CD14-positive monocyte (primary cell): ENCODE measurements at regions not wholly inside any gene's neighbourhood (a gene's known extent, or its start where the extent isn't known, plus 50 kb on each side); places are given as distances from the start of the nearest gene placed in this dataset.

Experiments used
- DNase-seq, 3 donors: peaks; one replicate each; pipeline ENCODE4 v3.0.0-alpha.2; 2011 to 2022
- H2AFZ ChIP-seq: 2 replicates; pipeline ENCODE4 v1.6.0; 2012; ENCODE audit warnings: mild to moderate bottlenecking, low read depth, low read length, inconsistent platforms; ENCODE audit not compliant: insufficient read depth, poor library complexity, severe bottlenecking
- H3K27ac ChIP-seq, 2 donors: 1 replicate in 1 of 2; 2 replicates in 1 of 2; pipeline ENCODE4 v1.5.1; 2012 to 2013; ENCODE audit warnings: low read length in 2 of 2, control low read depth in 1 of 2, inconsistent platforms in 1 of 2, low read depth in 1 of 2, mild to moderate bottlenecking in 1 of 2
- H3K27me3 ChIP-seq, 2 donors: one replicate each; pipeline versions ENCODE4 v1.6.0 to v1.6.1; 2011 to 2013; ENCODE audit warnings: low read length in 2 of 2; ENCODE audit not compliant: control insufficient read depth in 2 of 2, insufficient read depth in 2 of 2
- H3K36me3 ChIP-seq, 2 donors: replicated peaks in 1 of 2; 1 replicate in 1 of 2; 2 replicates in 1 of 2; pipeline versions ENCODE4 v1.5.1 to v1.6.1; 2012 to 2013; ENCODE audit warnings: low read length in 2 of 2, control low read depth in 1 of 2, inconsistent platforms in 1 of 2, mild to moderate bottlenecking in 1 of 2; ENCODE audit not compliant: insufficient read depth in 2 of 2, control insufficient read depth in 1 of 2
- H3K4me1 ChIP-seq, 2 donors: 1 replicate in 1 of 2; 2 replicates in 1 of 2; pipeline versions ENCODE4 v1.5.1 to v1.6.1; 2012 to 2013; ENCODE audit warnings: low read length in 2 of 2, control low read depth in 1 of 2, inconsistent platforms in 1 of 2, mild to moderate bottlenecking in 1 of 2, moderate library complexity in 1 of 2; ENCODE audit not compliant: insufficient read depth in 2 of 2, control insufficient read depth in 1 of 2
- H3K4me2 ChIP-seq: replicated peaks from 2 replicates; pipeline ENCODE3; 2012; ENCODE audit warnings: low read length, moderate library complexity, mild to moderate bottlenecking; ENCODE audit not compliant: poor library complexity, severe bottlenecking; ENCODE audit errors: extremely low read depth
- H3K4me3 ChIP-seq, 3 experiments: fragments of 200-600 bp in 1 of 3; sonication (generic) in 1 of 3; replicated peaks in 1 of 3; 1 replicate in 2 of 3; 2 replicates in 1 of 3; pipeline ENCODE4 v1.5.1; 2011 to 2013; ENCODE audit warnings: low read length in 3 of 3, mild to moderate bottlenecking in 3 of 3, control low read depth in 2 of 3, low read depth in 2 of 3, inconsistent platforms in 1 of 3, moderate library complexity in 1 of 3
- H3K79me2 ChIP-seq: 2 replicates; pipeline ENCODE4 v1.6.0; 2012; ENCODE audit warnings: mild to moderate bottlenecking, control low read depth, inconsistent platforms, low read length, moderate library complexity; ENCODE audit not compliant: insufficient read depth
- H3K9ac ChIP-seq: 2 replicates; pipeline ENCODE4 v1.6.0; 2017; ENCODE audit warnings: low read length, mild to moderate bottlenecking; ENCODE audit not compliant: insufficient read depth, poor library complexity, severe bottlenecking
- H3K9me3 ChIP-seq, 2 donors: replicated peaks in 1 of 2; 1 replicate in 1 of 2; 2 replicates in 1 of 2; pipeline versions ENCODE4 v1.5.1 to v1.6.1; 2012 to 2013; ENCODE audit warnings: low read length in 2 of 2, control low read depth in 1 of 2; ENCODE audit not compliant: control insufficient read depth in 1 of 2, insufficient read depth in 1 of 2
- H4K20me1 ChIP-seq: 2 replicates; pipeline ENCODE4 v1.6.0; 2012; ENCODE audit warnings: mild to moderate bottlenecking, low read length, control low read depth, moderate library complexity; ENCODE audit not compliant: insufficient read depth
- H3K27ac Mint-ChIP-seq, 7 donors: one replicate each; pipeline ENCODE4 v1.8.0; 2020; ENCODE audit warnings: mild to moderate bottlenecking in 7 of 7, mixed read lengths in 7 of 7, moderate library complexity in 6 of 7, inconsistent platforms in 2 of 7
- H3K27me3 Mint-ChIP-seq, 3 donors: one replicate each; pipeline ENCODE4 v1.8.0; 2021 to 2022; ENCODE audit warnings: low read depth in 3 of 3, mild to moderate bottlenecking in 3 of 3, mixed read lengths in 3 of 3, moderate library complexity in 3 of 3, inconsistent platforms in 1 of 3
- H3K36me3 Mint-ChIP-seq, 2 donors: one replicate each; pipeline ENCODE4 v1.8.0; 2020; ENCODE audit warnings: mixed read lengths in 2 of 2, inconsistent platforms in 1 of 2, mild to moderate bottlenecking in 1 of 2
- H3K4me1 Mint-ChIP-seq: one replicate; pipeline ENCODE4 v1.8.0; 2020; ENCODE audit warnings: mild to moderate bottlenecking, mixed read lengths
- H3K4me3 Mint-ChIP-seq, 2 donors: one replicate each; pipeline ENCODE4 v1.8.0; 2020; ENCODE audit warnings: mild to moderate bottlenecking in 2 of 2, mixed read lengths in 2 of 2, moderate library complexity in 1 of 2
- H3K9me3 Mint-ChIP-seq, 7 donors: one replicate each; pipeline ENCODE4 v1.8.0; 2020 to 2022; ENCODE audit warnings: mixed read lengths in 7 of 7, mild to moderate bottlenecking in 6 of 7, moderate library complexity in 6 of 7, inconsistent platforms in 2 of 7
- CTCF ChIP-seq: fragments of 200-600 bp; IDR thresholded peaks from one replicate; pipeline ENCODE4 v1.8.0; 2022; ENCODE audit warnings: antibody characterized with exemption, mild to moderate bottlenecking
- WGBS: methylation state at CpG from one replicate; pipeline ENCODE4 v1.1.5; 2013; ENCODE audit warnings: missing lambda C conversion rate; ENCODE audit not compliant: insufficient coverage; 5-methylcytosine and 5-hydroxymethylcytosine counted together
- intact Hi-C, 2 donors: fragments of 100-400 bp; cut with micrococcal nuclease; formaldehyde crosslinking; loops; one replicate each; pipeline versions ENCODE4 v1.15.0 to v1.15.1; 2023

- WGBS, result 86% methylated on average over 1 of the region's 1 CpG
- no peak for TF ChIP-seq CTCF
- Histone ChIP-seq H3K4me3 (no peak overlapping the region), H2AFZ (no peak overlapping the region), H4K20me1 (no peaks in the 10 kb centered on the region), H3K9me3 (no peaks in the 10 kb centered on the region), H3K4me2 (no peak overlapping the region), H3K27me3 (no peaks in the 10 kb centered on the region), H3K9ac (no peak overlapping the region), H3K27ac (no peak overlapping the region), H3K79me2 (no peaks in the 10 kb centered on the region), H3K36me3 (no peaks in the 10 kb centered on the region), H3K4me1 (no peaks in the 10 kb centered on the region)
- DNase-seq, result no peak
- no peak overlapping the region for H3K4me3 Mint-ChIP-seq
- H3K9me3 Mint-ChIP-seq, result peaks cover 0 to 10% (median 2%) of the 10 kb centered on the region in 7 donors
- no peaks in the 10 kb centered on the region for H3K36me3 Mint-ChIP-seq
- H3K27ac Mint-ChIP-seq, result no peak overlapping the region
- intact Hi-C loops, result no loop called here
- peaks cover 0 to 5% (median 1%) of the 10 kb centered on the region in 3 donors for H3K27me3 Mint-ChIP-seq
- H3K4me1 Mint-ChIP-seq, result no peaks in the 10 kb centered on the region
Observed at GRCh38 chr12:11460343-11461023, 65.1 kb upstream of the PRB2 start.

- Histone ChIP-seq H3K4me1 (no peaks in the 10 kb centered on the region), H3K4me2 (no peak overlapping the region), H3K79me2 (no peaks in the 10 kb centered on the region), H3K4me3 (no peak overlapping the region), H3K27ac (no peak overlapping the region), H3K36me3 (no peaks in the 10 kb centered on the region), H3K9me3 (no peaks in the 10 kb centered on the region), H3K27me3 (no peaks in the 10 kb centered on the region), H4K20me1 (no peaks in the 10 kb centered on the region), H2AFZ (no peak overlapping the region), H3K9ac (no peak overlapping the region)
- Mint-ChIP-seq H3K36me3 (no peaks in the 10 kb centered on the region), H3K27ac (no peak overlapping the region), H3K4me3 (no peak overlapping the region), H3K4me1 (no peaks in the 10 kb centered on the region), H3K27me3 (peaks cover 0 to 5% (median 0%) of the 10 kb centered on the region in 3 donors), H3K9me3 (peaks cover 0 to 13% (median 2%) of the 10 kb centered on the region in 7 donors)
- no peak for DNase-seq
- no peak for TF ChIP-seq CTCF
- intact Hi-C loops, result no loop called here
- 82% methylated on average over 4 of the region's 4 CpGs for WGBS
Observed at GRCh38 chr12:11461433-11461832, 66.1 kb upstream of the PRB2 start.
